ENCODE measurements at regions not wholly inside any gene's neighbourhood (a gene's known extent, or its start where the extent isn't known, plus 50 kb on each side); places are given as distances from the start of the nearest gene placed in this dataset.

DNA sequence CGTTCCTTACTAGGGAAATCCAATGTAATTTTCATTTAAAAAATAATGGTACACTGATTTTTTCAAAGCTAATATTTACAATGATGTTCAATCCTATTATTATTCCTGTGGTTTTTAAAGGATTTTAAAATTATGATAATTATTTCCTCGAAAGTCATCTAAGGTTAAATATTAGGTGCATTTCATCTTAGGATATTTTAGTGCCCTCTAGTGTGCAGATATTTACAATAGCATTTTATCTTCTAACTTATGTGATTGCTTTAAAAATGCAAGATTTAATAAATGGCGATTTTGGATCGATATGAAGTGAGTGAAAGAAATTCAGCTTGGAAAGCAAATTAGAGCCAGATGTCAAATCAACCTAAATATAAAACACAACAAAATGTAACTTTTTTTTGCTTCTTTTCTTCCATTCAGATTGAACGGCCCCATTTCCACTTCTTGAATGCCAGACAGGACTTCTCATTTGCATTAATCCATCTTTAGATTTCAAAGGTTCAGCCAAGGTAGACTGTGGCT, 293.5 kb downstream of the SLC6A15 start:
- no peaks in the 10 kb centered on the region for H3K27me3 Mint-ChIP-seq (ENCODE audit: low read depth)
- no peak for ATAC-seq
- no peak for DNase-seq
- H3K9me3 Mint-ChIP-seq (ENCODE audit: insufficient read depth): no peaks in the 10 kb centered on the region
- ChIA-PET POLR2A (no interaction called here), CTCF (no interaction called here)
- H3K36me3 Mint-ChIP-seq (ENCODE audit: low read depth): no peaks in the 10 kb centered on the region
- H3K4me3 Mint-ChIP-seq: no peak overlapping the region
- H3K4me1 Mint-ChIP-seq (ENCODE audit: low read depth): no peaks in the 10 kb centered on the region
- H3K27ac Mint-ChIP-seq: no peak overlapping the region

DNA sequence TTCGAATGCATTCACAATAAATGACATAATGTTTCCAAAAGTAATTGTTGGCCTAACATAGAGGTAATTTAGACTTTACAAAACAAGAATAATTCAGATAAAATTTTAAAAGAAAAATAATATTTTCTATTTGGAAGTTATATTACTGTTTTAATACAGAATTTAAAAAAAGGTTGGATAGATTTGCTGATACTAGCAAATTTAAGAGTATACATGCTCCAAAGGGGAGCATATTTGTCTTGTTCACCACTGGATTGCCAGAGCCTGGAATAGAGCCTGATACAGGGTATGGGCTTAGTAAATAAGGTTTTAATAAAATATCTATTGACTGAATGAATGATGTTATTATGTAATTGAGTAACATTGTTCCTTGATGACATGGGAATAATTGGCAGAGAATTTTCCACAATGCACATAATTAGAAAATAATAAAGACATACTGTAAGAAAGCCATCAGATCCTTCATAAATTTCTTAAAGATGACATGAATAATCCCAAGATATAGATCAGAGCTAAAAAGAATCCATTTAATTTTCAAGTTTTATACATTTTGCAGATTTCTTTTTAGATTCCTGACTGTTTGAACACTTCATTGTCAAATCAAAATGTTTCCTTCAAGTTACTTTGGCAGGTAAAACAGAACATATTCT, 305.3 kb downstream of the SLC6A15 start:
- DNase-seq (no peak), ATAC-seq (no peak)
- POLR2A ChIA-PET: no interaction called here
- CTCF ChIA-PET: no interaction called here
- Mint-ChIP-seq H3K4me1 (ENCODE audit: low read depth) (no peaks in the 10 kb centered on the region), H3K4me3 (no peak overlapping the region), H3K9me3 (ENCODE audit: insufficient read depth) (peaks cover 4% of the 10 kb centered on the region), H3K27ac (no peak overlapping the region), H3K27me3 (ENCODE audit: low read depth) (no peaks in the 10 kb centered on the region), H3K36me3 (ENCODE audit: low read depth) (no peaks in the 10 kb centered on the region)

DNA sequence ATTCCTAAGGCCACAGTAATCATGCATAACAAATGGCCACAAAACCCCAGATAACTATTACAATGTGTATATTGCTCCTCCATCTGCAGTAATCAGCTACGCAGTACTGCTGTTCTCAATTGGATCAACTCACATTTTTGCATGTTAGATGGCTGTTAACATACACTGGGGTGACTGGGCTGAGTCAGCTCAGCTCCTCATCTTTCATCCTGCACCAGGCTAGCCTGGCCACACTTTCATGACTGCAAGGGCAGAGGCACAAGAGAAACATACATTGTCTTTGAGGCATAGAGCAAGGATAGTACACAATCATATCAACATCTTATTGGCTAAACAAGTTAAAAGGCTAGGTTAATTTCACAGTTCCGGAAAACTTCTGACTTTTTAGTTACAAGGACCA, 306.6 kb downstream of the SLC6A15 start:
- ATAC-seq (no peak), DNase-seq (no peak)
- Mint-ChIP-seq H3K27me3 (ENCODE audit: low read depth) (no peaks in the 10 kb centered on the region), H3K27ac (no peak overlapping the region), H3K9me3 (ENCODE audit: insufficient read depth) (peaks cover 4% of the 10 kb centered on the region), H3K4me1 (ENCODE audit: low read depth) (no peaks in the 10 kb centered on the region), H3K36me3 (ENCODE audit: low read depth) (no peaks in the 10 kb centered on the region), H3K4me3 (no peak overlapping the region)
- ChIA-PET POLR2A (interaction anchor here (0.6 kb wide), 1 partner anchor 9 kb away, joined by 3 read pairs; no protein-coding TSS in a partner anchor), CTCF (no interaction called here)

DNA sequence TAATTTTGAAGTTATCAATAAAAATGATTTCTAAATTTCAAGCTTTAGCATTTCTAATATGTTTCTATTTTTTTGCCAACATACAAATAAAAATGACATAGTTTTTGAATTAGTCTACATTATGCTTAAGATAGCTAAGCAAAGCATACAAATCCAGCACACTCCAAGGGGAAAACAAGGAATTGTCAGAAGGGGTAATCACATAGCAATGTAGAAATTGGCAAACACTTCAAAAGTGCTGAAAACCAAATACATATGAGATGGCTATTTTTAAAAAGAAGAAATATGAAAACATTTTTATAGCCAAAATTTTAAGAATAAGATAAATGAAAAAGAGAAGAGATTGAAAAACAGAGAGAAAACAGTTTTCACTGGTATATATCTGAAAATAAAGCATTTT, 308.0 kb downstream of the SLC6A15 start:
- ATAC-seq (no peak), DNase-seq (no peak)
- H3K27me3 Mint-ChIP-seq (ENCODE audit: low read depth): no peaks in the 10 kb centered on the region
- ChIA-PET CTCF (no interaction called here), POLR2A (no interaction called here)
- H3K4me3 Mint-ChIP-seq: no peak overlapping the region
- peaks cover 4% of the 10 kb centered on the region for H3K9me3 Mint-ChIP-seq (ENCODE audit: insufficient read depth)
- no peaks in the 10 kb centered on the region for H3K36me3 Mint-ChIP-seq (ENCODE audit: low read depth)
- H3K4me1 Mint-ChIP-seq (ENCODE audit: low read depth): no peaks in the 10 kb centered on the region
- H3K27ac Mint-ChIP-seq: no peak overlapping the region

DNA sequence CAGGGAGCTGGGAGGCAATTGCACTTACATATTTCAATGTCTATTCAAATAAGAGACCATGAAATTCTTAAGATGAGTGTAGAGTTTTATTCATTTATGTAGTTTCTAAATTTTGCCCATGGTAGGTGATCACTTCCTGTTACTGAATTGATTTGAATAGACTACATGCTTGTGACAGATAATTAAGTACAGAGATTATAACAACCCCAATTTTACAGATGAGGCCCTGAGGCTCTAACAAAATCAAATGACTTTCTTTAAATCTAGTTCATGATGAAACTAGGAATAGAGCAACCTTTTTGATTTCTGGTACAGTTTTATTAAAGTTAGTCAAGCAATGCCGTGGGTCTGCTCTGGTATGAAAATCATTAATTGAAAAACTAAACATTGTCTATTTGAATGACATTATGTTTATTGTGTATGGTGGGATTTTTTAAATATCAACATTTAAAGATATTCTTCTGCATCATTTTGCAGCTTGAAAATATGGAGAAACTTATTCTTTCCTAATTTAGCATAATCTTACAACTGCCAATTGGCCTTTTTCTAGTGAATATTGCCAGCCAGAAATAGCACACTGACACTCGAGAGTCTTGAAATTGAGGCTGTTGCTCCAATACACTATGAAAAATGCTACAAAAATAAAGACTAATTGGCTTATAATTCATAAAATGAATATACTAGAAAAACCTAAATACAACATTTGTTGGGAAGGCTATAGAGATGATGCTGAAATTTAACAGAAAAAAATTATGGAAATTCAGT, 308.9 kb downstream of the SLC6A15 start:
- H3K27me3 Mint-ChIP-seq (ENCODE audit: low read depth): no peaks in the 10 kb centered on the region
- H3K36me3 Mint-ChIP-seq (ENCODE audit: low read depth): no peaks in the 10 kb centered on the region
- H3K4me1 Mint-ChIP-seq (ENCODE audit: low read depth): no peaks in the 10 kb centered on the region
- ChIA-PET CTCF (no interaction called here), POLR2A (no interaction called here)
- DNase-seq (no peak), ATAC-seq (no peak)
- H3K27ac Mint-ChIP-seq: no peak overlapping the region
- peaks cover 4% of the 10 kb centered on the region for H3K9me3 Mint-ChIP-seq (ENCODE audit: insufficient read depth)
- no peak overlapping the region for H3K4me3 Mint-ChIP-seq

DNA sequence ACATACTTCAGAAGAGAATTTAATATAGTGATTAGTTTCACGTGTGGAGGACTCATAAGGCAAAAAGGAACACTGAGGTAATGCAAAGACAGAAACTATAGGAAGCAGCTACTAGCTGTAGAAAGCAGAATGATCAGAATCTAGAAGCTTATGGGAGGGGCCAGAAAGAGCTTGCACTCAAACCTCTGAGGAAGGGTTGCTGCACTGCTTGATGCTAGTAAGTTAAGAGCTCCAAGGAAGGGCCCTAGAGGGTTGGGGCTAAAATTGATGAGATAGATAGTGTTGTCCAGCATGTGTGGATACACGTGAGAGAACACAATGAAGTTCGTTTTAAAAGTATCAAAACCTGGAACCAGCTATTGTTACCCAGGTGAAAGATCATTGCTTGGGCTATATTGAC, 311.1 kb downstream of the SLC6A15 start:
- no peak for ATAC-seq
- CTCF ChIA-PET: no interaction called here
- POLR2A ChIA-PET: no interaction called here
- no peak for DNase-seq
- no peaks in the 10 kb centered on the region for H3K27me3 Mint-ChIP-seq (ENCODE audit: low read depth)
- no peaks in the 10 kb centered on the region for H3K36me3 Mint-ChIP-seq (ENCODE audit: low read depth)
- H3K4me3 Mint-ChIP-seq: no peak overlapping the region
- no peak overlapping the region for H3K27ac Mint-ChIP-seq
- no peaks in the 10 kb centered on the region for H3K4me1 Mint-ChIP-seq (ENCODE audit: low read depth)
- peaks cover 4% of the 10 kb centered on the region for H3K9me3 Mint-ChIP-seq (ENCODE audit: insufficient read depth)

DNA sequence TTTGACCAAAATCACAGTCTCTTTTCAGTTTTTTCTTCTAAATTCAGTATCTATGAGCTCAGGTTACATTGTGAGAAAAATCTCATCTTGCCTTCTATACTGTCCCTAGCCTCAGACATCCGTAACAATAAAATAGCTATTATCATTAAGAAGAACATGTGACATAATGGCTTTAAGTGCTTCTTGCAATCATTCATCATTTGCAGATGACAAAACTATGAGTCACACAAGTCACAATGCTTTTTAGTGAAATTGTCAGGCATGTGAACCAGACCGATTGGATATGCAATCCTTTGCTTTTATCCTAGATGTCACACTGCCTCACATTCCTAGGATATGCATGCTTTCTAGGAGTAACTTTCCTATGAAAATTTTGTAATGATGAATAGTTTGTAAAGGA, 313.1 kb downstream of the SLC6A15 start:
- DNase-seq (no peak), ATAC-seq (no peak)
- Mint-ChIP-seq H3K9me3 (ENCODE audit: insufficient read depth) (peaks cover 4% of the 10 kb centered on the region), H3K27ac (no peak overlapping the region), H3K27me3 (ENCODE audit: low read depth) (no peaks in the 10 kb centered on the region), H3K4me1 (ENCODE audit: low read depth) (no peaks in the 10 kb centered on the region), H3K36me3 (ENCODE audit: low read depth) (no peaks in the 10 kb centered on the region), H3K4me3 (no peak overlapping the region)
- ChIA-PET CTCF (no interaction called here), POLR2A (no interaction called here)

DNA sequence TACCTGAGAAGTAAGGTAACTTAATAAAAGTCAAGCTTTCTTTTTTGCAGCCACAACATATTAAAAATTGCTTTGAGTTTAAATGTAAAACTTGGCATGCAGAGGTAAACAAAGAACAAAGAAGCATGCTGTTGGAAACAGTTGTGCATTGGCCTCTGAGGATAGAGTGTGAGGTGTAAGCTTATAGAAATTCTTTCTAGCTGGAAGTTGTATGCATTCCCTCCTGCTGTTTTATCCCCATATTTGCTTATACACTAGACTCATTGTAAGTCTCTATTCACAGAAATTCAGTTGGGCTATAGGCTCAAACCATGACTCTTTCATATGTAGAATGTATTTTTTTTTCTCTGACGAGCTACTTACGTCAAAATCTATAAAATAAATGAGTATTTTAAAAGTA, 316.3 kb downstream of the SLC6A15 start:
- H3K4me1 Mint-ChIP-seq (ENCODE audit: low read depth): no peaks in the 10 kb centered on the region
- ChIA-PET POLR2A (interaction anchor here (0.6 kb wide), 1 partner anchor 10 kb away, joined by 3 read pairs; no protein-coding TSS in a partner anchor), CTCF (no interaction called here)
- no peak overlapping the region for H3K27ac Mint-ChIP-seq
- no peaks in the 10 kb centered on the region for H3K27me3 Mint-ChIP-seq (ENCODE audit: low read depth)
- H3K9me3 Mint-ChIP-seq (ENCODE audit: insufficient read depth): no peaks in the 10 kb centered on the region
- H3K36me3 Mint-ChIP-seq (ENCODE audit: low read depth): no peaks in the 10 kb centered on the region
- no peak for ATAC-seq
- no peak overlapping the region for H3K4me3 Mint-ChIP-seq
- DNase-seq: no peak

DNA sequence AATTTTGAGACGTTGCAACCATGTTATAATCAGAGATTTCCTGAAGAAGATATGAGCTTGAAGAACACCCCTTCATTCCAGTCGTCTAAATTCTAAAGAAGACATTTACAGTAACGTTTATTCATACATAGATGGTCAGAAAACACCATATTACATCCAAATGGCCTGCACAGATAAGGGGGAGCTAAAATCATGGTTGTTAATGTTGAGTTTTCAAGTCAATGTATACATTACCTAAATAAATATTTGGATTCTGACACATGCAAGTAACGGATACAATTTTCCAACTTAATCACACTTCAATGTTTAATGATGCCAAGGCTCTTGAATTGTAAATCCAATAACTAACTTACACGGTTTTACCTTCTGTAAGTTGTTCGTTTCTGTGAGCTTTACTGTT, 318.4 kb downstream of the SLC6A15 start:
- Mint-ChIP-seq H3K27ac (no peak overlapping the region), H3K4me3 (no peak overlapping the region), H3K36me3 (ENCODE audit: low read depth) (no peaks in the 10 kb centered on the region), H3K9me3 (ENCODE audit: insufficient read depth) (no peaks in the 10 kb centered on the region), H3K4me1 (ENCODE audit: low read depth) (no peaks in the 10 kb centered on the region), H3K27me3 (ENCODE audit: low read depth) (no peaks in the 10 kb centered on the region)
- DNase-seq (no peak), ATAC-seq (no peak)
- ChIA-PET POLR2A (no interaction called here), CTCF (no interaction called here)

DNA sequence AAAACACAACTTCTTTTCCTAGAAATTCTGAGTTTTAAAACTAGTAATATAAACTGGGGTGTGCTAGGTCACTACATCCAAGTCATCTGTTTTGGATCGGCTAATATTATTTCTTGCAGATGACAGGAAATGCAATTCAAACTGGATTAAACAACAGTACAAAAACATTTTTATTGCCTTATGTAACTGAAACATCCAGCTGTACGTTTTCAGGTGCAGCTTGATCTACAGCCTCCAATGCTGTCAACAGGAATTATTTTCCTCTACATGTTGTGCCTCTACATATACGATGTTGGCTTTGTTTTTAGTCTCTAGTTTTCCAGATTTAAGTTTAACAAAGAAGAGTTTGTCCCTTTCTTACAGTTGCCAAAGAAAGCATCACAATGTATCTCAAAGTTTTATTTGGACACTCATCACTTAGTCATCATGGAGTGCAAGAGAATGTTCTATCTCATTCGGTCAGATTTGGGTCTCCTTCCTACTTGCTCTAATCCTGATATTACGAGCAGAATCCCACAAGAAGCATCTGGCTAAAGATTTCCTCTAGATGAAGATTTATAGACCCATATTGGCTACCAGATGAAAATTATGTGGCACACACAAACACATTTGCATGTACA, 326.7 kb downstream of the SLC6A15 start:
- ChIA-PET POLR2A (no interaction called here), CTCF (no interaction called here)
- H3K27me3 Mint-ChIP-seq (ENCODE audit: low read depth): no peaks in the 10 kb centered on the region
- H3K36me3 Mint-ChIP-seq (ENCODE audit: low read depth): no peaks in the 10 kb centered on the region
- DNase-seq (no peak), ATAC-seq (no peak)
- H3K27ac Mint-ChIP-seq: no peak overlapping the region
- no peak overlapping the region for H3K4me3 Mint-ChIP-seq
- H3K4me1 Mint-ChIP-seq (ENCODE audit: low read depth): no peaks in the 10 kb centered on the region
- no peaks in the 10 kb centered on the region for H3K9me3 Mint-ChIP-seq (ENCODE audit: insufficient read depth)

DNA sequence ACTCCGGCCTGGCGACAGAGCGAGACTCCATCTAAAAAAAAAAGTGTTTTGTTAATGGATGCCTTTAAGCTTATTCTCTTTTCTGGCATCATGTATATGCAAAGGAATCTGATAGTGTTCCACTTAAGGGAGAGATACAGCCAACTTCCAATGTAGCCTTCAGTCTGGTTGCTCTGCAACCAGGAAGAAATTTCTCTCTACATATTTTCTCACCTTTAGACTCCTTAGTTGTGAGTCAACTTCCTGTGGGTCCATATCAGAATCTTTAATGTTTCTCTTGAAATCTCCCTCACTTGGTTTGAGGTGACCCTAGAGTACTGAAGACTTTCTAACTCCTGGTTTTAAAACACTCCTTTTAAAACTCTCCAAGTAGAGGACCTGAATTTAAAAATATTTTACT, 340.4 kb downstream of the SLC6A15 start:
- DNase-seq: no peak
- no peak for ATAC-seq
- H3K9me3 Mint-ChIP-seq (ENCODE audit: insufficient read depth): peaks cover 17% of the 10 kb centered on the region
- ChIA-PET CTCF (no interaction called here), POLR2A (no interaction called here)
- H3K4me3 Mint-ChIP-seq: no peak overlapping the region
- H3K27me3 Mint-ChIP-seq (ENCODE audit: low read depth): no peaks in the 10 kb centered on the region
- H3K4me1 Mint-ChIP-seq (ENCODE audit: low read depth): no peaks in the 10 kb centered on the region
- H3K36me3 Mint-ChIP-seq (ENCODE audit: low read depth): no peaks in the 10 kb centered on the region
- H3K27ac Mint-ChIP-seq: no peak overlapping the region

DNA sequence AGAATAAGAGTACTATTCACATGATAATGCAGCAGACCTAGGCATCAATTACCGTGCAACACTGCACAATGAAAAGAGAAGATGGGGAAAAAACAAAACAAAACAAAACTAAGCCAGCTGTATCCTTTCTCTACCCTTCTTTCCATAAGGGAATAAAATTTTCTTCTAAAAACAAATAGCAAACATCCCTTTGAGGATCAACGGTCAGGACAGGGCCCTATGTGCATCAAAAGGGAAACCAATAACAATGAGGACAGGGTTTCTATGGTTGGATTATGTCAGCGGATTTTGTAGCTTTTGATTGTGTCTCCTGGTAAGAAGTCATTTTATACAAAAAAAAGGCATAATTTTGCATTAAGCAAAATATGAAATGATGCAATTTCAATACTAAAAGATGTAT, 350.3 kb downstream of the SLC6A15 start:
- Mint-ChIP-seq H3K9me3 (ENCODE audit: insufficient read depth) (no peaks in the 10 kb centered on the region), H3K27me3 (ENCODE audit: low read depth) (no peaks in the 10 kb centered on the region), H3K27ac (no peak overlapping the region), H3K4me1 (ENCODE audit: low read depth) (no peaks in the 10 kb centered on the region), H3K4me3 (no peak overlapping the region), H3K36me3 (ENCODE audit: low read depth) (no peaks in the 10 kb centered on the region)
- no peak for ATAC-seq
- ChIA-PET POLR2A (no interaction called here), CTCF (no interaction called here)
- no peak for DNase-seq
